GM23338 (cell line): ENCODE measurements at regions not wholly inside any gene's neighbourhood (a gene's known extent, or its start where the extent isn't known, plus 50 kb on each side); places are given as distances from the start of the nearest gene placed in this dataset.

Source experiments
- ATAC-seq: fragments of 200-7000 bp; cut with Tn5 transposase; 3 replicates; pipeline ENCODE4 v1.9.1; 2020
- DNase-seq: peaks from one replicate; pipeline ENCODE4 v3.0.0-alpha.2; 2015; ENCODE audit warnings: low spot score
- H2AFZ ChIP-seq: fragments of 200-600 bp; sonication (generic); 2 replicates; pipeline ENCODE4 v1.8.0; 2016; ENCODE audit warnings: antibody characterized with exemption, mild to moderate bottlenecking, moderate library complexity
- H3F3A ChIP-seq: fragments of 200-600 bp; sonication (generic); replicated peaks from 2 replicates; pipeline ENCODE4 v1.8.0; 2017; ENCODE audit warnings: antibody characterized with exemption, mixed run types, low read depth
- H3K27ac ChIP-seq: fragments of 200-600 bp; sonication (generic); 2 replicates; pipeline ENCODE4 v1.6.1; 2016; ENCODE audit warnings: low read depth
- H3K27me3 ChIP-seq: fragments of 200-600 bp; sonication (generic); 2 replicates; pipeline ENCODE4 v1.8.0; 2016; ENCODE audit warnings: mild to moderate bottlenecking, mixed run types, moderate library complexity; ENCODE audit not compliant: insufficient read depth
- H3K36me3 ChIP-seq: fragments of 200-600 bp; sonication (generic); 2 replicates; pipeline ENCODE4 v1.8.0; 2016; ENCODE audit warnings: mild to moderate bottlenecking; ENCODE audit not compliant: insufficient read depth
- H3K4me1 ChIP-seq: fragments of 200-600 bp; sonication (generic); 2 replicates; pipeline ENCODE4 v1.8.0; 2016; ENCODE audit warnings: mild to moderate bottlenecking, moderate library complexity; ENCODE audit not compliant: insufficient read depth
- H3K4me2 ChIP-seq: fragments of 200-600 bp; sonication (generic); 2 replicates; pipeline ENCODE4 v1.7.1; 2017; ENCODE audit warnings: mixed run types
- H3K4me3 ChIP-seq: fragments of 200-600 bp; sonication (generic); 2 replicates; pipeline ENCODE4 v1.6.1; 2016; ENCODE audit warnings: mixed run types
- H3K79me2 ChIP-seq: fragments of 200-600 bp; sonication (generic); replicated peaks from 2 replicates; pipeline ENCODE4 v1.8.0; 2017; ENCODE audit warnings: mild to moderate bottlenecking; ENCODE audit not compliant: insufficient read depth
- H3K9me2 ChIP-seq: fragments of 200-600 bp; sonication (generic); 2 replicates; pipeline ENCODE4 v1.8.0; 2017; ENCODE audit not compliant: insufficient read depth
- H4K20me1 ChIP-seq: fragments of 200-600 bp; sonication (generic); replicated peaks from 2 replicates; pipeline ENCODE4 v1.8.0; 2017; ENCODE audit warnings: mild to moderate bottlenecking; ENCODE audit not compliant: insufficient read depth
- H3K27ac Mint-ChIP-seq: 2 replicates; pipeline ENCODE4 v1.8.0; 2020; ENCODE audit warnings: inconsistent platforms, mild to moderate bottlenecking, moderate library complexity, mixed read lengths
- H3K27me3 Mint-ChIP-seq: 3 replicates; pipeline ENCODE4 v1.8.0; 2022; ENCODE audit warnings: low read depth, mild to moderate bottlenecking, moderate library complexity, mixed read lengths, inconsistent platforms; ENCODE audit not compliant: insufficient read depth, poor library complexity
- H3K36me3 Mint-ChIP-seq: 3 replicates; pipeline ENCODE4 v1.8.0; 2021; ENCODE audit warnings: low read depth, mild to moderate bottlenecking, inconsistent platforms, moderate library complexity, mixed read lengths
- H3K4me1 Mint-ChIP-seq: 3 replicates; pipeline ENCODE4 v1.8.0; 2020; ENCODE audit warnings: mild to moderate bottlenecking, inconsistent platforms, mixed read lengths
- H3K4me3 Mint-ChIP-seq: 3 replicates; pipeline ENCODE4 v1.8.0; 2021; ENCODE audit warnings: moderate library complexity, mild to moderate bottlenecking, inconsistent platforms, mixed read lengths
- H3K9me3 Mint-ChIP-seq: 3 replicates; pipeline ENCODE4 v1.8.0; 2020; ENCODE audit warnings: moderate library complexity, mild to moderate bottlenecking, inconsistent platforms, mixed read lengths
- CREB1 ChIP-seq: fragments of 250-450 bp; sonication (Bioruptor Pico); IDR thresholded peaks from 2 replicates; pipeline ENCODE4 v1.5.0; 2020; ENCODE audit warnings: low read depth, mild to moderate bottlenecking, moderate library complexity
- CTCF ChIP-seq, 2 experiments: fragments of 200-600 bp in 1 of 2; sonication (generic) in 1 of 2; conservative IDR thresholded peaks; 2 replicates each; pipeline versions ENCODE4 v1.5.1 to v1.6.1; 2016 to 2017; ENCODE audit warnings: antibody characterized with exemption in 2 of 2, low read depth in 2 of 2, mild to moderate bottlenecking in 2 of 2, moderate library complexity in 1 of 2
- ETS1 ChIP-seq: IDR thresholded peaks from 2 replicates; pipeline ENCODE4 v1.6.1; 2016; ENCODE audit warnings: antibody characterized with exemption
- EZH2 ChIP-seq: fragments of 200-600 bp; sonication (generic); IDR thresholded peaks from one replicate; pipeline ENCODE4 v1.8.0; 2017; ENCODE audit warnings: antibody characterized with exemption, mild to moderate bottlenecking, low read depth; ENCODE audit not compliant: unreplicated experiment
- EZH2phosphoT487 ChIP-seq: fragments of 200-600 bp; sonication (generic); IDR thresholded peaks from one replicate; pipeline ENCODE4 v1.8.1; 2018; ENCODE audit warnings: antibody characterized with exemption; ENCODE audit not compliant: unreplicated experiment
- JUNB ChIP-seq: IDR thresholded peaks from one replicate; pipeline ENCODE4 v1.6.1; 2016; ENCODE audit warnings: antibody characterized with exemption; ENCODE audit not compliant: unreplicated experiment
- NANOG ChIP-seq: IDR thresholded peaks from 2 replicates; pipeline ENCODE4 v1.6.1; 2016; ENCODE audit warnings: antibody characterized with exemption, borderline replicate concordance
- POLR2AphosphoS5 ChIP-seq: IDR thresholded peaks from 2 replicates; pipeline ENCODE4 v1.6.1; 2016; ENCODE audit warnings: antibody characterized with exemption, low read depth
- STAT1 ChIP-seq: IDR thresholded peaks from one replicate; pipeline ENCODE4 v1.6.1; 2016; ENCODE audit warnings: antibody characterized with exemption; ENCODE audit not compliant: unreplicated experiment
- ZNF114 ChIP-seq: fragments of 250-450 bp; sonication (Bioruptor Pico); IDR thresholded peaks from 2 replicates; pipeline ENCODE4 v1.5.0; 2020; ENCODE audit warnings: mild to moderate bottlenecking, moderate library complexity
- ZNF331 ChIP-seq: fragments of 250-450 bp; sonication (Bioruptor Pico); IDR thresholded peaks from 2 replicates; pipeline ENCODE4 v1.5.0; 2020; ENCODE audit warnings: low read depth, mild to moderate bottlenecking, moderate library complexity
- TF ChIP-seq, protein P1 (sequence below): IDR thresholded peaks from one replicate; pipeline ENCODE4 v1.6.1; 2018; ENCODE audit warnings: antibody characterized with exemption; ENCODE audit not compliant: unreplicated experiment
- TF ChIP-seq, protein P2 (sequence below): fragments of 250-450 bp; sonication (Bioruptor Pico); IDR thresholded peaks from 2 replicates; pipeline ENCODE4 v1.5.0; 2020; ENCODE audit warnings: mild to moderate bottlenecking, moderate library complexity

- H4K20me1 ChIP-seq, result no peaks in the 10 kb centered on the region
- no peak overlapping the region for H2AFZ ChIP-seq
- H3K79me2 ChIP-seq, result no peaks in the 10 kb centered on the region
- no peak overlapping the region for H3K4me3 Mint-ChIP-seq
- peaks cover 10% of the 10 kb centered on the region for H3K27me3 Mint-ChIP-seq
- peaks cover 46% of the 10 kb centered on the region for H3K36me3 Mint-ChIP-seq
- H3K4me3 ChIP-seq, result no peak overlapping the region
- no peak for DNase-seq
- no peak overlapping the region for H3K4me2 ChIP-seq
- no peaks in the 10 kb centered on the region for H3K27me3 ChIP-seq
- peaks cover 9% of the 10 kb centered on the region; the same call in 1 of the 2 replicates for H3K36me3 ChIP-seq
- peaks cover 24% of the 10 kb centered on the region for H3K4me1 Mint-ChIP-seq
- no peak overlapping the region for H3K27ac ChIP-seq
- H3K27ac Mint-ChIP-seq, result no peak overlapping the region
- H3F3A ChIP-seq, result no peaks in the 10 kb centered on the region
- peaks cover 17% of the 10 kb centered on the region for H3K4me1 ChIP-seq
- TF ChIP-seq EZH2 (no peak), CREB1 (no peak), ZNF331 (no peak), JUNB (no peak), POLR2AphosphoS5 (no peak), EZH2phosphoT487 (no peak), ETS1 (no peak), STAT1 (no peak), ZNF114 (no peak), CTCF (conservative IDR thresholded peaks at IDR 0.05; ENCODE audit: low read depth in 2 of 2) (no peak), NANOG (no peak)
- TF ChIP-seq, protein P1, sequence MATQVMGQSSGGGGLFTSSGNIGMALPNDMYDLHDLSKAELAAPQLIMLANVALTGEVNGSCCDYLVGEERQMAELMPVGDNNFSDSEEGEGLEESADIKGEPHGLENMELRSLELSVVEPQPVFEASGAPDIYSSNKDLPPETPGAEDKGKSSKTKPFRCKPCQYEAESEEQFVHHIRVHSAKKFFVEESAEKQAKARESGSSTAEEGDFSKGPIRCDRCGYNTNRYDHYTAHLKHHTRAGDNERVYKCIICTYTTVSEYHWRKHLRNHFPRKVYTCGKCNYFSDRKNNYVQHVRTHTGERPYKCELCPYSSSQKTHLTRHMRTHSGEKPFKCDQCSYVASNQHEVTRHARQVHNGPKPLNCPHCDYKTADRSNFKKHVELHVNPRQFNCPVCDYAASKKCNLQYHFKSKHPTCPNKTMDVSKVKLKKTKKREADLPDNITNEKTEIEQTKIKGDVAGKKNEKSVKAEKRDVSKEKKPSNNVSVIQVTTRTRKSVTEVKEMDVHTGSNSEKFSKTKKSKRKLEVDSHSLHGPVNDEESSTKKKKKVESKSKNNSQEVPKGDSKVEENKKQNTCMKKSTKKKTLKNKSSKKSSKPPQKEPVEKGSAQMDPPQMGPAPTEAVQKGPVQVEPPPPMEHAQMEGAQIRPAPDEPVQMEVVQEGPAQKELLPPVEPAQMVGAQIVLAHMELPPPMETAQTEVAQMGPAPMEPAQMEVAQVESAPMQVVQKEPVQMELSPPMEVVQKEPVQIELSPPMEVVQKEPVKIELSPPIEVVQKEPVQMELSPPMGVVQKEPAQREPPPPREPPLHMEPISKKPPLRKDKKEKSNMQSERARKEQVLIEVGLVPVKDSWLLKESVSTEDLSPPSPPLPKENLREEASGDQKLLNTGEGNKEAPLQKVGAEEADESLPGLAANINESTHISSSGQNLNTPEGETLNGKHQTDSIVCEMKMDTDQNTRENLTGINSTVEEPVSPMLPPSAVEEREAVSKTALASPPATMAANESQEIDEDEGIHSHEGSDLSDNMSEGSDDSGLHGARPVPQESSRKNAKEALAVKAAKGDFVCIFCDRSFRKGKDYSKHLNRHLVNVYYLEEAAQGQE, result no peak
- TF ChIP-seq, protein P2, sequence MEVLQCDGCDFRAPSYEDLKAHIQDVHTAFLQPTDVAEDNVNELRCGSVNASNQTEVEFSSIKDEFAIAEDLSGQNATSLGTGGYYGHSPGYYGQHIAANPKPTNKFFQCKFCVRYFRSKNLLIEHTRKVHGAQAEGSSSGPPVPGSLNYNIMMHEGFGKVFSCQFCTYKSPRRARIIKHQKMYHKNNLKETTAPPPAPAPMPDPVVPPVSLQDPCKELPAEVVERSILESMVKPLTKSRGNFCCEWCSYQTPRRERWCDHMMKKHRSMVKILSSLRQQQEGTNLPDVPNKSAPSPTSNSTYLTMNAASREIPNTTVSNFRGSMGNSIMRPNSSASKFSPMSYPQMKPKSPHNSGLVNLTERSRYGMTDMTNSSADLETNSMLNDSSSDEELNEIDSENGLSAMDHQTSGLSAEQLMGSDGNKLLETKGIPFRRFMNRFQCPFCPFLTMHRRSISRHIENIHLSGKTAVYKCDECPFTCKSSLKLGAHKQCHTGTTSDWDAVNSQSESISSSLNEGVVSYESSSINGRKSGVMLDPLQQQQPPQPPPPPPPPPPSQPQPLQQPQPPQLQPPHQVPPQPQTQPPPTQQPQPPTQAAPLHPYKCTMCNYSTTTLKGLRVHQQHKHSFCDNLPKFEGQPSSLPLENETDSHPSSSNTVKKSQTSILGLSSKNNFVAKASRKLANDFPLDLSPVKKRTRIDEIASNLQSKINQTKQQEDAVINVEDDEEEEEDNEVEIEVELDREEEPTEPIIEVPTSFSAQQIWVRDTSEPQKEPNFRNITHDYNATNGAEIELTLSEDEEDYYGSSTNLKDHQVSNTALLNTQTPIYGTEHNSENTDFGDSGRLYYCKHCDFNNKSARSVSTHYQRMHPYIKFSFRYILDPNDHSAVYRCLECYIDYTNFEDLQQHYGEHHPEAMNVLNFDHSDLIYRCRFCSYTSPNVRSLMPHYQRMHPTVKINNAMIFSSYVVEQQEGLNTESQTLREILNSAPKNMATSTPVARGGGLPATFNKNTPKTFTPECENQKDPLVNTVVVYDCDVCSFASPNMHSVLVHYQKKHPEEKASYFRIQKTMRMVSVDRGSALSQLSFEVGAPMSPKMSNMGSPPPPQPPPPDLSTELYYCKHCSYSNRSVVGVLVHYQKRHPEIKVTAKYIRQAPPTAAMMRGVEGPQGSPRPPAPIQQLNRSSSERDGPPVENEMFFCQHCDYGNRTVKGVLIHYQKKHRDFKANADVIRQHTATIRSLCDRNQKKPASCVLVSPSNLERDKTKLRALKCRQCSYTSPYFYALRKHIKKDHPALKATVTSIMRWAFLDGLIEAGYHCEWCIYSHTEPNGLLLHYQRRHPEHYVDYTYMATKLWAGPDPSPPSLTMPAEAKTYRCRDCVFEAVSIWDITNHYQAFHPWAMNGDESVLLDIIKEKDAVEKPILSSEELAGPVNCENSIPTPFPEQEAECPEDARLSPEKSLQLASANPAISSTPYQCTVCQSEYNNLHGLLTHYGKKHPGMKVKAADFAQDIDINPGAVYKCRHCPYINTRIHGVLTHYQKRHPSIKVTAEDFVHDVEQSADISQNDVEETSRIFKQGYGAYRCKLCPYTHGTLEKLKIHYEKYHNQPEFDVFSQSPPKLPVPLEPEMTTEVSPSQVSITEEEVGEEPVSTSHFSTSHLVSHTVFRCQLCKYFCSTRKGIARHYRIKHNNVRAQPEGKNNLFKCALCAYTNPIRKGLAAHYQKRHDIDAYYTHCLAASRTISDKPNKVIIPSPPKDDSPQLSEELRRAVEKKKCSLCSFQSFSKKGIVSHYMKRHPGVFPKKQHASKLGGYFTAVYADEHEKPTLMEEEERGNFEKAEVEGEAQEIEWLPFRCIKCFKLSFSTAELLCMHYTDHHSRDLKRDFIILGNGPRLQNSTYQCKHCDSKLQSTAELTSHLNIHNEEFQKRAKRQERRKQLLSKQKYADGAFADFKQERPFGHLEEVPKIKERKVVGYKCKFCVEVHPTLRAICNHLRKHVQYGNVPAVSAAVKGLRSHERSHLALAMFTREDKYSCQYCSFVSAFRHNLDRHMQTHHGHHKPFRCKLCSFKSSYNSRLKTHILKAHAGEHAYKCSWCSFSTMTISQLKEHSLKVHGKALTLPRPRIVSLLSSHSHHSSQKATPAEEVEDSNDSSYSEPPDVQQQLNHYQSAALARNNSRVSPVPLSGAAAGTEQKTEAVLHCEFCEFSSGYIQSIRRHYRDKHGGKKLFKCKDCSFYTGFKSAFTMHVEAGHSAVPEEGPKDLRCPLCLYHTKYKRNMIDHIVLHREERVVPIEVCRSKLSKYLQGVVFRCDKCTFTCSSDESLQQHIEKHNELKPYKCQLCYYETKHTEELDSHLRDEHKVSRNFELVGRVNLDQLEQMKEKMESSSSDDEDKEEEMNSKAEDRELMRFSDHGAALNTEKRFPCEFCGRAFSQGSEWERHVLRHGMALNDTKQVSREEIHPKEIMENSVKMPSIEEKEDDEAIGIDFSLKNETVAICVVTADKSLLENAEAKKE (CRISPR knock-in tag), result no peak
- ATAC-seq, result no peak
- peaks cover 41% of the 10 kb centered on the region for H3K9me3 Mint-ChIP-seq
- H3K9me2 ChIP-seq, result no peaks in the 10 kb centered on the region; the same call in 1 of the 2 replicates
Observed at GRCh38 chr5:124240732-124241131, 505.7 kb downstream of the ZNF608 start.
